Vagina (tissue), 2 donors: ENCODE measurements at regions not wholly inside any gene's neighbourhood (a gene's known extent, or its start where the extent isn't known, plus 50 kb on each side); places are given as distances from the start of the nearest gene placed in this dataset.
"Not testable (repeated sequence)": the region's sequence is repeated elsewhere in the genome, so short reads cannot be mapped to it uniquely, and the experiment has no call there.

Experiments
- DNase-seq, 2 donors: peaks; one replicate each; pipeline ENCODE4 v3.0.0-alpha.2; 2017; ENCODE audit errors: extremely low spot score in 2 of 2
- H3K27ac ChIP-seq: fragments of 200-600 bp; sonication (generic); one replicate; pipeline ENCODE4 v1.5.1; 2019
- H3K27me3 ChIP-seq: fragments of 200-600 bp; sonication (generic); one replicate; pipeline ENCODE4 v1.5.1; 2019
- H3K36me3 ChIP-seq, 2 donors: fragments of 200-600 bp; sonication (generic); one replicate each; pipeline ENCODE4 v1.5.1; 2017 to 2019
- H3K4me1 ChIP-seq: fragments of 200-600 bp; sonication (generic); one replicate; pipeline ENCODE4 v1.5.1; 2019
- H3K4me3 ChIP-seq, 2 donors: fragments of 200-600 bp; sonication (generic); 1 replicate in 1 of 2; 2 replicates in 1 of 2; pipeline ENCODE4 v1.5.1; 2016 to 2019
- H3K9me3 ChIP-seq: fragments of 200-600 bp; sonication (generic); one replicate; pipeline ENCODE4 v1.5.1; 2019
- CTCF ChIP-seq, 3 experiments: fragments of 450-650 bp in 2 of 3; fragments of 200-600 bp in 1 of 3; sonication (generic) in 1 of 3; IDR thresholded peaks; one replicate each; pipeline ENCODE4 v1.5.1; 2017 to 2019; ENCODE audit warnings: antibody characterized with exemption in 3 of 3, mild to moderate bottlenecking in 2 of 3, moderate library complexity in 2 of 3
- POLR2A ChIP-seq, 2 donors: fragments of 450-650 bp; IDR thresholded peaks; one replicate each; pipeline ENCODE4 v1.6.1; 2017; ENCODE audit warnings: antibody characterized with exemption in 2 of 2, mild to moderate bottlenecking in 2 of 2, moderate library complexity in 2 of 2
- POLR2AphosphoS5 ChIP-seq, 2 donors: sonication (generic); formaldehyde crosslinking; IDR thresholded peaks; one replicate each; pipeline ENCODE4 v1.9.0; 2017; ENCODE audit warnings: antibody characterized with exemption in 2 of 2, mild to moderate bottlenecking in 2 of 2, low read depth in 1 of 2; ENCODE audit not compliant: insufficient read depth in 1 of 2
- intact Hi-C: fragments of 100-400 bp; cut with DNase I; formaldehyde crosslinking; loops from one replicate; pipeline ENCODE4 v1.15.1; 2023

- Histone ChIP-seq H3K36me3 (no peaks in the 10 kb centered on the region), H3K4me3 (no peak overlapping the region), H3K9me3 (no peaks in the 10 kb centered on the region), H3K4me1 (peaks cover 10% of the 10 kb centered on the region), H3K27me3 (no peaks in the 10 kb centered on the region), H3K27ac (no peak overlapping the region)
- intact Hi-C loops, result no loop called here
- TF ChIP-seq POLR2AphosphoS5 (IDR thresholded peaks at IDR 0.05; ENCODE audit: insufficient read depth in 1 of 2, low read depth in 1 of 2), result no peak
- TF ChIP-seq POLR2A (IDR thresholded peaks at IDR 0.05), result no peak
- no peak for TF ChIP-seq CTCF (IDR thresholded peaks at IDR 0.05)
- no peak for DNase-seq
These were observed 200.2 kb upstream of the MYL2 start for GRCh38 chr12:111120578-111120977.

- Histone ChIP-seq H3K27ac (no peak overlapping the region), H3K4me1 (no peaks in the 10 kb centered on the region), H3K36me3 (no peaks in the 10 kb centered on the region), H3K27me3 (no peaks in the 10 kb centered on the region), H3K9me3 (no peaks in the 10 kb centered on the region), H3K4me3 (no peak overlapping the region)
- intact Hi-C loops, result no loop called here
- TF ChIP-seq POLR2AphosphoS5 (IDR thresholded peaks at IDR 0.05; ENCODE audit: insufficient read depth in 1 of 2, low read depth in 1 of 2), result no peak
- TF ChIP-seq POLR2A (IDR thresholded peaks at IDR 0.05), result no peak
- TF ChIP-seq CTCF (IDR thresholded peaks at IDR 0.05), result no peak
- no peak for DNase-seq
These were observed 196.6 kb upstream of the MYL2 start for GRCh38 chr12:111117017-111117416.

DNA sequence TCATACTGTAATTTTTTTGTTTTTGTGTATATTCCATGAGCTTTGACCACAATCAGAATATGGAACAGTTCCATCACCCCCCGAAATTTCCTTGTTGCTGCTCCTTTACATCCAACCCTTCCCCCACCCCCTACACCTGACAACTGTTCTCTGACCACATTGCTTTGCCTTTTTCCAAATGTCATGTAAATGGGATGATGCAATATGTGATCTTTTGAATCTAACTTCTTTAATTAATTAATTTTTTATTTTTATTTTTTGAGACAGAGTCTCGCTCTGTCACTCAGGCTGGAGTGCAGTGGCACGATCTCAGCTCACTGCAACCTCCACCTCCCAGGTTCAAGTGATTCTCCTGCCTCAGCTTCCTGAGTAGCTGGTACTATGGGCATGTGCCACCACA is 192.9 kb upstream of the MYL2 start:
- H3K9me3 ChIP-seq, H3K4me1 ChIP-seq, H3K27ac ChIP-seq, H3K27me3 ChIP-seq, intact Hi-C loops, H3K36me3 ChIP-seq, H3K4me3 ChIP-seq, DNase-seq: not testable (repeated sequence)

DNA sequence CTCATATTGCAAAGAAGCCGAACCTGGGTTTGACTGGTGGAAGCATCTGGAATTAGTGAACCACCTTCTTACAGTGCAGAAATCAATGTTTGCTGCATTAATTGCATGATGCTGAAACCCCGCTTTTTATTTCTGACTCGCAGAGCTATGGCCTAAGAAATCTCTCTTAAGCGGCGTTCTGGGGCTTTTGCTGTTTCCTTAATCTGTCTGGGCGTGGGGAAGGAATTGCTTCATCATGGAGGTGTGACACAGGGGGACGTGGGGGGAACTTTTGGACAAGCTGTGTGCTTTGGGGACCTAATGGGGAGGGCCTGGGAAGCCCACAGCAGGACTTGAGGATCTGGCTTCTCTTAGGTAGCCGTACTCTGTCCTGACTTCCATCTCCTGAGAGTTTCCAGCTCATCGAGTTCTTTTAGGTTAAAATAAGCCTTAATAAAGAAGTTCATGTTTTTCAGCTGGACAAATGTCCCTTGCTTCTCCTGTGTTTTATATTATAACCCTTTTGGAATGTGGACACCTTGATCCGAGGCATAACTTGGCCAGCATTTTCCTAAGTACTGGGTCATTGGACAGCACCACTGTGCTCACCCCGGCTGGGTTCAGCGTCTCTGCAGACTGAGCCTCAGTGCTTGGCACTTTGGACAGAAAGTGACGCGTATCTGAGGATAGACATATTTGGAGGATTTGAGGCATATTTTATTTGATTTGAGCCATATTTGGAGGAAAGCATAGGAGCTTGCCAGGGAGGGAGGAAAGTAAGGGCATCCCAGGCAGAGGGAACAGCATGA is 192.1 kb upstream of the MYL2 start:
- Histone ChIP-seq H3K36me3 (no peaks in the 10 kb centered on the region), H3K27ac (no peak overlapping the region), H3K4me1 (no peaks in the 10 kb centered on the region), H3K4me3 (no peak overlapping the region), H3K9me3 (no peaks in the 10 kb centered on the region), H3K27me3 (no peaks in the 10 kb centered on the region)
- intact Hi-C loops, result no loop called here
- no peak for DNase-seq
- no peak for TF ChIP-seq POLR2A (IDR thresholded peaks at IDR 0.05)
- TF ChIP-seq CTCF (IDR thresholded peaks at IDR 0.05), result no peak
- TF ChIP-seq POLR2AphosphoS5 (IDR thresholded peaks at IDR 0.05; ENCODE audit: insufficient read depth in 1 of 2, low read depth in 1 of 2), result no peak

- Histone ChIP-seq H3K4me1 (no peaks in the 10 kb centered on the region), H3K9me3 (no peaks in the 10 kb centered on the region), H3K27me3 (no peaks in the 10 kb centered on the region), H3K4me3 (no peak overlapping the region), H3K36me3 (no peaks in the 10 kb centered on the region), H3K27ac (no peak overlapping the region)
- no peak for DNase-seq
- intact Hi-C loops, result no loop called here
- TF ChIP-seq POLR2A (IDR thresholded peaks at IDR 0.05), result no peak
- no peak for TF ChIP-seq POLR2AphosphoS5 (IDR thresholded peaks at IDR 0.05; ENCODE audit: insufficient read depth in 1 of 2, low read depth in 1 of 2)
- TF ChIP-seq CTCF (IDR thresholded peaks at IDR 0.05), result no peak
These were observed 191.3 kb upstream of the MYL2 start for GRCh38 chr12:111111681-111112080.
